Pancreas (tissue), 10 donors: ENCODE measurements at regions not wholly inside any gene's neighbourhood (a gene's known extent, or its start where the extent isn't known, plus 50 kb on each side); places are given as distances from the start of the nearest gene placed in this dataset.

Experiments used
- ATAC-seq, 4 donors: fragments of 200-7000 bp; cut with Tn5 transposase; one replicate each; pipeline versions ENCODE4 v1.8.0 to v1.9.1; 2020; ENCODE audit warnings: mild to moderate bottlenecking in 4 of 4, moderate library complexity in 4 of 4
- DNase-seq, 6 donors: peaks; one replicate each; pipeline ENCODE4 v3.0.0-alpha.2; 2020
- FAIRE-seq: peaks from 2 replicates; lab custom pipeline; 2012; peaks lifted over from hg19 to GRCh38; lab: Jason Lieb, UNC
- H3K27ac ChIP-seq, 4 donors: fragments of 200-600 bp; sonication (generic); 1 replicate in 3 of 4; 2 replicates in 1 of 4; pipeline versions ENCODE4 v1.5.0 to v1.8.0; 2020
- H3K27me3 ChIP-seq, 4 donors: fragments of 200-600 bp; one replicate each; pipeline ENCODE4 v1.8.0; 2021
- H3K36me3 ChIP-seq, 3 donors: fragments of 200-600 bp; sonication (generic) in 1 of 3; one replicate each; pipeline versions ENCODE4 v1.5.0 to v1.8.0; 2020 to 2021
- H3K4me1 ChIP-seq, 3 donors: fragments of 200-600 bp; one replicate each; pipeline ENCODE4 v1.8.0; 2021
- H3K4me3 ChIP-seq, 4 donors: fragments of 200-600 bp; sonication (generic) in 2 of 4; one replicate each; pipeline versions ENCODE4 v1.5.0 to v1.8.0; 2020 to 2021
- H3K9me3 ChIP-seq, 4 donors: fragments of 200-600 bp; one replicate each; pipeline ENCODE4 v1.8.0; 2021
- WGBS, 2 donors: extraction: QIAGEN DNeasy Blood & Tissue Kit; methylation state at CpG; one replicate each; pipeline ENCODE4 v1.1.7; 2013; 5-methylcytosine and 5-hydroxymethylcytosine counted together
- intact Hi-C, 3 donors: fragments of 100-400 bp; cut with DNase I; formaldehyde crosslinking; loops; one replicate each; pipeline versions ENCODE4 v1.11.1 to v1.14.2; 2022
- TF ChIP-seq, protein P1 (sequence below), 4 donors: fragments of 200-600 bp; sonication (generic) in 3 of 4; IDR thresholded peaks; one replicate each; pipeline versions ENCODE4 v1.5.0 to v1.8.0; 2021; ENCODE audit warnings: antibody characterized with exemption in 4 of 4
- donor health status: healthy with polysubstance abuse.
- donor health status: DM: no; HTN: no; CAD: no; lungs with moderate emphysema.
- donor health status: DM: no; HTN: no; CAD: no.
- donor health status: control.
- donor health status: control.
- donor health status: Bipolar disorder and iron deficiency.
- donor health status: DM: yes; HTN: yes; CAD: no.
- donor health status: DM: no; HTN: no; CAD: no.
- donor health status: DM: no; HTN: no; CAD: no.
- donor health status: DM: yes; HTN: yes; CAD: no.

DNA sequence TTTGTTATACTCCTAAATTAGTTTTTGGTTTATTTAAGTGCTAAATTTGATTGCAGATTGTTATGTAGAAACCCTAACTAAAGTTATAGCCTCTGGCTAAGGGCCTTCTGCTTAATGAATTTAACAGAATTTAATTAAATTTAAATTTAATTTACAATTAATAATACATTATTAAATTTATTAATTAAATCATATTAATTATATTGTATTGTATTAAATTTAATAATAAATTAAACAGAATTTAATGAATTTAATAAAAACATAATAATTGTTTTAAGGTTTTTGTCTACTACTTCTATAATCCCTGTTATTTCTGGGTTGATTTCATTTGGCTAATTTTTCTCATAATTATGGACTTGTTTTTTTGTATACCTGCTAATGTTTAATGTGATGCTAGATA, 141.9 kb upstream of the TECRL start:
- FAIRE-seq (peak; percentile 64), ATAC-seq (no peak), DNase-seq (no peak)
- H3K4me3 ChIP-seq = no peak overlapping the region
- H3K27ac ChIP-seq = no peak overlapping the region
- H3K27me3 ChIP-seq = no peaks in the 10 kb centered on the region
- H3K9me3 ChIP-seq = no peaks in the 10 kb centered on the region
- intact Hi-C loops = no loop called here
- no peaks in the 10 kb centered on the region for H3K36me3 ChIP-seq
- H3K4me1 ChIP-seq = peaks cover 0 to 5% (median 0%) of the 10 kb centered on the region in 3 donors
- TF ChIP-seq, protein P1, sequence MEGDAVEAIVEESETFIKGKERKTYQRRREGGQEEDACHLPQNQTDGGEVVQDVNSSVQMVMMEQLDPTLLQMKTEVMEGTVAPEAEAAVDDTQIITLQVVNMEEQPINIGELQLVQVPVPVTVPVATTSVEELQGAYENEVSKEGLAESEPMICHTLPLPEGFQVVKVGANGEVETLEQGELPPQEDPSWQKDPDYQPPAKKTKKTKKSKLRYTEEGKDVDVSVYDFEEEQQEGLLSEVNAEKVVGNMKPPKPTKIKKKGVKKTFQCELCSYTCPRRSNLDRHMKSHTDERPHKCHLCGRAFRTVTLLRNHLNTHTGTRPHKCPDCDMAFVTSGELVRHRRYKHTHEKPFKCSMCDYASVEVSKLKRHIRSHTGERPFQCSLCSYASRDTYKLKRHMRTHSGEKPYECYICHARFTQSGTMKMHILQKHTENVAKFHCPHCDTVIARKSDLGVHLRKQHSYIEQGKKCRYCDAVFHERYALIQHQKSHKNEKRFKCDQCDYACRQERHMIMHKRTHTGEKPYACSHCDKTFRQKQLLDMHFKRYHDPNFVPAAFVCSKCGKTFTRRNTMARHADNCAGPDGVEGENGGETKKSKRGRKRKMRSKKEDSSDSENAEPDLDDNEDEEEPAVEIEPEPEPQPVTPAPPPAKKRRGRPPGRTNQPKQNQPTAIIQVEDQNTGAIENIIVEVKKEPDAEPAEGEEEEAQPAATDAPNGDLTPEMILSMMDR (IDR thresholded peaks at IDR 0.05) = no peak

DNA sequence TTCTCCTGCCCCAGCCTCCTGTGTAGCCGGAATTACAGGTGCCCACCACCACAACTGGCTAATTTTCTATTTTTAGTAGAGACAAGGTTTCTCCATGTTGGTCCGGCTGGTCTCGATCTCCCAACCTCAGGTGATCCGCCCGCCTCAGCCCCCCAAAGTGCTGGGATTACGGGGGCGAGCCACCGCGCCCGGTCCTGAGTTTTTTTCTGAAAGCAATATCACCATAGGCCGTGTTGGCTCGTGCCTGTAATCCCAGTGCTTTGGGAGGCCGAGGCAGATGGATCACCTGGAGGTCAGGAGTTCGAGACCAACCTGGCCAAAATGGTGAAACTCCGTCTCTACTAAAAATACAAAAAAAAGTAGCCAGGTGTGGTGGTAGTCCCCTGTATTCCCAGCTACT, 136.3 kb upstream of the TECRL start:
- Histone ChIP-seq H3K4me1 (no peaks in the 10 kb centered on the region), H3K27ac (no peak overlapping the region), H3K9me3 (no peaks in the 10 kb centered on the region), H3K36me3 (no peaks in the 10 kb centered on the region), H3K27me3 (no peaks in the 10 kb centered on the region), H3K4me3 (no peak overlapping the region)
- DNase-seq (no peak), ATAC-seq (no peak), FAIRE-seq (no peak)
- TF ChIP-seq, protein P1 (IDR thresholded peaks at IDR 0.05) = no peak
- WGBS, 2 donors = 91 to 94% methylated on average over 15 of the region's 15 CpGs
- intact Hi-C loops = no loop called here

DNA sequence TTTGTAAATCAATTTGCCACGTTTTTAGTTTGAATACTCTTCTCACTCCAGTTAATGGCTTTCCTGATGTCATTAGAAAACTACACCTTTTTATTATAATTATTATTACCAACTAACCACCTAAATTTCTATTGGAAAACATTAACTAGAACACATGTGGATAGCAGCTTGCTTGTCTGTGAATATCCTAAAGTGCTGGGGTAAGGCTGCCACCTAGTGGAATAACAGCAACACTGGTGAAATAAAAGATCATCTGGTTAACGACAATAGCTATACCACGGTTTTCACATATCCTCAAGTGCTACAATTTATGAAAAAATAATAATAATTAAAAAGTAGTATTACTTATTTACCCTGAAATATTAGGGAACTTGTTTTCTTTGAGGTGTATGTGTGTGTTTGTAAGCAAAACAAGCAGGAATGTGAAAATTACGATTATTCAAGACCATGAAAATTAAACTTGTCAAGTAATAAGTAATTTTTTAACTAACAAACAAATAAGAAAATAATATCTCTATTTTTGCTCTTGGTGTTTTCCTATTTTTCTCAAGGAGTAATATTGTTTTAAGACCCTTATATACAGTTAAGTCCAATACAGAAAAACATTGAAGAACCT, 130.1 kb upstream of the TECRL start:
- FAIRE-seq (peak; percentile 96), DNase-seq (peak in 4 of 6 donors; percentile 12 to 61 (median 44)), ATAC-seq (peak; percentile 67 to 93 (median 90))
- Histone ChIP-seq H3K9me3 (no peaks in the 10 kb centered on the region), H3K27ac (no peak overlapping the region), H3K27me3 (peaks cover 0 to 10% (median 4%) of the 10 kb centered on the region in 4 donors), H3K36me3 (no peaks in the 10 kb centered on the region), H3K4me3 (no peak overlapping the region), H3K4me1 (no peaks in the 10 kb centered on the region)
- intact Hi-C loops = loop anchor here in 1 of 3 donors (10.0 kb wide), 1 partner anchor 375 kb away; no protein-coding TSS in a partner anchor
- 6 to 7% methylated on average over 4 of the region's 4 CpGs for WGBS, 2 donors
- TF ChIP-seq, protein P1 (IDR thresholded peaks at IDR 0.05) = peak; percentile 34 to 75 (median 64)

DNA sequence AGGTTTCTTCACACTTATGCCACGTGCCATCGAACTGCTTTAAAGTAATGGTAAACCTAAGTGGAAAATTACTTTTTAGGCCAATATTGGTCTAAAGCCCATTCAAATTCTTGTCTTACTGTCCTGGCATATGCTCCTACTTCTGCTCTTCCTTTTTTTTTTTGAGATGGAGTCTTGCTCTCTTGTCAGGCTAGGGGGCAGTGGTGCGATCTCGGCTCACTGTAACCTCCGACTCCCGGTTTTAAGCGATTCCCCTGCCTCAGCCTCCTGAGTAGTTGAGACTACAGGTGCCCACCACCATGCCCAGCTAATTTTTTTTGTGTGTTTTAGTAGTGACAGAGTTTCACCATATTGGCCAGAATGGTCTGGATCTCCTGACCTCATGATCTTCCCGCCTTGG, 129.0 kb upstream of the TECRL start:
- Histone ChIP-seq H3K27ac (no peak overlapping the region), H3K27me3 (peaks cover 0 to 10% (median 4%) of the 10 kb centered on the region in 4 donors), H3K4me1 (no peaks in the 10 kb centered on the region), H3K36me3 (no peaks in the 10 kb centered on the region), H3K4me3 (no peak overlapping the region), H3K9me3 (no peaks in the 10 kb centered on the region)
- 54 to 74% methylated on average over 8 of the region's 8 CpGs for WGBS, 2 donors
- peak in 1 of 4 donors; percentile 18 for ATAC-seq
- intact Hi-C loops = loop anchor here in 1 of 3 donors (10.0 kb wide), 1 partner anchor 373 kb away; no protein-coding TSS in a partner anchor
- no peak for DNase-seq
- TF ChIP-seq, protein P1 (IDR thresholded peaks at IDR 0.05) = no peak
- FAIRE-seq = no peak

DNA sequence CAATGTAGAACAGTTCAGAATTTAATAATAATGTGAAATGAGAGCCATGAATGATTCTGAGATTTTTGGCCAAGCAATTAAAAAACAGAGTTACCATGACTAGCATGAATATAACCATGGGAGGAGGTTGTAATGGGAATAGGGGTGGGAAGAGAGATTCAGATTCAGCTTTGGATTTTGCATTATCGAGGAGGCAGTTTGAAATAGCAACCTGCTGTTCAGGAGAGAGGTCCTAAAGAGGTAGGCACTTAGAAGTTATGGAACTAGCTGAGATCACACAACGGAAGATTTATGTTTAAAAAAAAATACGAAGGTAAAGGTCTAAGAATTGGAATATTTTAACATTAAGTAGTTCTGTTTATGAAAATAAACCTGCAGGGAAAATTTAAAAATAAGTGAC, 124.4 kb upstream of the TECRL start:
- FAIRE-seq = no peak
- TF ChIP-seq, protein P1 (IDR thresholded peaks at IDR 0.05) = no peak
- Histone ChIP-seq H3K36me3 (no peaks in the 10 kb centered on the region), H3K4me1 (no peaks in the 10 kb centered on the region), H3K27ac (no peak overlapping the region), H3K4me3 (no peak overlapping the region), H3K27me3 (peaks cover 0 to 10% (median 4%) of the 10 kb centered on the region in 4 donors), H3K9me3 (no peaks in the 10 kb centered on the region)
- WGBS, 2 donors = 55 to 72% methylated on average over 3 of the region's 3 CpGs
- DNase-seq = no peak
- intact Hi-C loops = loop anchor here in 1 of 3 donors (10.0 kb wide), 1 partner anchor 369 kb away; no protein-coding TSS in a partner anchor
- ATAC-seq = no peak
